Neutrophil (primary cell): ENCODE measurements at regions not wholly inside any gene's neighbourhood (a gene's known extent, or its start where the extent isn't known, plus 50 kb on each side); places are given as distances from the start of the nearest gene placed in this dataset.
"Not testable (repeated sequence)": the region's sequence is repeated elsewhere in the genome, so short reads cannot be mapped to it uniquely, and the experiment has no call there.

Source experiments
- H3K27ac ChIP-seq: fragments of 200-600 bp; sonication (generic); 2 replicates; pipeline ENCODE4 v1.5.1; 2016; ENCODE audit warnings: mild to moderate bottlenecking, moderate library complexity
- H3K27me3 ChIP-seq: fragments of 200-600 bp; sonication (generic); 2 replicates; pipeline ENCODE4 v1.6.0; 2016; ENCODE audit warnings: mild to moderate bottlenecking
- H3K36me3 ChIP-seq: fragments of 200-600 bp; sonication (generic); 2 replicates; pipeline ENCODE4 v1.5.1; 2017
- H3K4me1 ChIP-seq, 2 experiments: fragments of 200-600 bp in 1 of 2; sonication (generic) in 1 of 2; 1 replicate in 1 of 2; 2 replicates in 1 of 2; pipeline versions ENCODE4 v1.5.1 to v1.6.1; 2013 to 2016; ENCODE audit warnings: low read depth in 1 of 2, low read length in 1 of 2, mild to moderate bottlenecking in 1 of 2, moderate library complexity in 1 of 2; ENCODE audit not compliant: control insufficient read depth in 1 of 2, insufficient read depth in 1 of 2
- H3K4me3 ChIP-seq, 2 experiments: fragments of 200-600 bp in 1 of 2; sonication (generic) in 1 of 2; 1 replicate in 1 of 2; 2 replicates in 1 of 2; pipeline ENCODE4 v1.5.1; 2013 to 2016; ENCODE audit warnings: low read depth in 1 of 2, low read length in 1 of 2, mild to moderate bottlenecking in 1 of 2, moderate library complexity in 1 of 2
- H3K9me3 ChIP-seq: fragments of 200-600 bp; sonication (generic); 2 replicates; pipeline ENCODE4 v1.5.1; 2016
- CTCF ChIP-seq: fragments of 200-600 bp; sonication (generic); IDR thresholded peaks from 2 replicates; pipeline ENCODE4 v1.5.1; 2016; ENCODE audit warnings: antibody characterized with exemption

DNA sequence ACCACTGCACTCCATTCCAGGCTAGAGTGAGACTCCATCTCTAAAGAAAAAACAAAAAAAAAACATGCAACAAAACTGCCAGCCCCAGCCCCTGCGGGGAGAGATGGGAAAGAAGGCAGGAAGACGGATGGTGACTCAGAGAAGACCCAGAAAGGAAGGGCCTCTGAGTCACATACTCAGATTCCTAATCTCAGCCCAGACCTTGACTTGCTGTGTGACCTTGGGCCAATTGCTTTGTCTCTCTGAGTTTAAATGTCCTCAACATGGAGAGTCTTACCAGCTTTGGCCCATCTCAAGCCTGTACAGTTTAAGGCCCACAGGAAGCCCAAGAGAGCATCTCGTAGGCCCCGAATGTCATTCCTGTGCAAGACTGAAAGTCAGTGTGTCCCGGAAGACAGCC is 86.5 kb upstream of the LHX1 start:
- Histone ChIP-seq H3K27me3 (peaks cover 62% of the 10 kb centered on the region), H3K4me1 (no peaks in the 10 kb centered on the region), H3K27ac (no peak overlapping the region), H3K9me3 (no peaks in the 10 kb centered on the region), H3K4me3 (no peak overlapping the region), H3K36me3 (no peaks in the 10 kb centered on the region)
- no peak for TF ChIP-seq CTCF

GRCh38 chr17:36851250-36851649 is 86.0 kb upstream of the LHX1 start:
- no peak for TF ChIP-seq CTCF
- peaks cover 59% of the 10 kb centered on the region for H3K27me3 ChIP-seq
- H3K4me3 ChIP-seq, result no peak overlapping the region
- H3K36me3 ChIP-seq, result no peaks in the 10 kb centered on the region
- no peaks in the 10 kb centered on the region for H3K4me1 ChIP-seq
- H3K9me3 ChIP-seq, result no peaks in the 10 kb centered on the region
- H3K27ac ChIP-seq, result no peak overlapping the region

DNA sequence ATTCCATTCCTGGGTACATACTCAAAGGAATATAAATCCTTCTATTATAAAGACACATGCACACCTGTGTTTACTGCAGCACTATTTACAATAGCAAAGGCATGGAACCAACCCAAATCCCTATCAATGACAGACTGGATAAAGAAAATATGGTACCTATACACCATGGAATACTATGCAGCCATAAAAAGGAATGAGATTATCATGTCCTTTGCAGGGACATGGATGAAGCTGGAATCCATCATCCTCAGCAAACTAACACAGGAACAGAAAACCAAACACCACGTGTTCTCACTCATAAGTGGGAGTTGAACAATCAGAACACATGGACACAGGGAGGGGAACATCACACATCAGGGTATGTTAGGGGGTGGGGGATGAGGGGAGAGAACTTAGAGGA is 84.8 kb upstream of the LHX1 start:
- not testable (repeated sequence) for H3K9me3 ChIP-seq, H3K4me1 ChIP-seq, H3K36me3 ChIP-seq, H3K27ac ChIP-seq, H3K4me3 ChIP-seq
- H3K27me3 ChIP-seq, result peaks cover 59% of the 10 kb centered on the region

GRCh38 chr17:36854982-36855381 is 82.3 kb upstream of the LHX1 start:
- Histone ChIP-seq H3K36me3 (no peaks in the 10 kb centered on the region), H3K27ac (no peak overlapping the region), H3K4me1 (no peaks in the 10 kb centered on the region), H3K27me3 (peaks cover 56% of the 10 kb centered on the region), H3K4me3 (no peak overlapping the region), H3K9me3 (no peaks in the 10 kb centered on the region)
- TF ChIP-seq CTCF, result no peak

DNA sequence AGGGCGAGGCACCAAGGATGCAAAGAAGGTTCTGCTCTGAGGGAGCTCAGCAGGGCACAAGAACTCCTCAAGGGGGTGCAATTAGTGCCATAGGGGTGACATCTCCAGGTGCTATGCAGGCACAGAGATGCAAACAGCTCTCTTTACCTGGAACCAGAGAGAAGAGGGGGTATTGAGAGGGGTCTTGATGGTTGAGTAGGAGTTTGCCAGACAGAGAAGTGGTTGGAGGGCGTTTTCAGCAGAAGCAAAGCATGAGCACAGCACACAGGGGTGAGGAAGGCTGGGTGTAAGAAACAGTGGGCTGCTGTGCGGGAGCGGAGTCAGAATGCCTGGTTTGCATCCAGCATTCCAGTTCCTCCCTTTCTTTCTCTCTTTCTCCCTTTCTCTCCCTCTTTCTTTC is 81.8 kb upstream of the LHX1 start:
- no peak overlapping the region for H3K4me3 ChIP-seq
- no peaks in the 10 kb centered on the region for H3K4me1 ChIP-seq
- peaks cover 60% of the 10 kb centered on the region for H3K27me3 ChIP-seq
- no peaks in the 10 kb centered on the region for H3K9me3 ChIP-seq
- no peaks in the 10 kb centered on the region for H3K36me3 ChIP-seq
- TF ChIP-seq CTCF, result no peak
- no peak overlapping the region for H3K27ac ChIP-seq

DNA sequence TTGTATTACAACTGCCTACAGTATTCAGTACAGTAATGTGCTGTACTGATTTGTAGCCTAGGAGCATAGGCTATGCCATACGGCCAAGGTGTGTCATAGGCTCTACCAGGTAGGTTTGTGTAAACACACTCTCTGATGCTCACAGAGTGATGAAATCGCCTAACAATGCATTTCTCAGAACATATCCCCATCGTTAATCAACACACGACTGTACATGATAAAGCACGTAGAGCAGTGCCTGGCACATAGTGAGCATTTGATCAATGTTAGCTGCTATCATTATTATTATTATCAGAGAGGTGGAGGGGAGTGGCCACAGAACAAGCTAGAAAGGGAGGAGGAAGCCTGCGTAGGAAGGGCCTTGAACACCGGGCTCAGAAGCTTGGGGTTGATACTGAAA is 81.1 kb upstream of the LHX1 start:
- H3K9me3 ChIP-seq, result no peaks in the 10 kb centered on the region
- no peak for TF ChIP-seq CTCF
- no peaks in the 10 kb centered on the region for H3K36me3 ChIP-seq
- H3K4me3 ChIP-seq, result no peak overlapping the region
- no peaks in the 10 kb centered on the region for H3K4me1 ChIP-seq
- no peak overlapping the region for H3K27ac ChIP-seq
- H3K27me3 ChIP-seq, result peaks cover 57% of the 10 kb centered on the region
